GM23338 (cell line): ENCODE measurements at regions not wholly inside any gene's neighbourhood (a gene's known extent, or its start where the extent isn't known, plus 50 kb on each side); places are given as distances from the start of the nearest gene placed in this dataset.
"Not testable (repeated sequence)": the region's sequence is repeated elsewhere in the genome, so short reads cannot be mapped to it uniquely, and the experiment has no call there.

ENCODE experiments used
- CREB1 ChIP-seq: fragments of 250-450 bp; sonication (Bioruptor Pico); IDR thresholded peaks from 2 replicates; pipeline ENCODE4 v1.5.0; 2020; ENCODE audit warnings: low read depth, mild to moderate bottlenecking, moderate library complexity
- EZH2 ChIP-seq: fragments of 200-600 bp; sonication (generic); IDR thresholded peaks from one replicate; pipeline ENCODE4 v1.8.0; 2017; ENCODE audit warnings: antibody characterized with exemption, mild to moderate bottlenecking, low read depth; ENCODE audit not compliant: unreplicated experiment
- EZH2phosphoT487 ChIP-seq: fragments of 200-600 bp; sonication (generic); IDR thresholded peaks from one replicate; pipeline ENCODE4 v1.8.1; 2018; ENCODE audit warnings: antibody characterized with exemption; ENCODE audit not compliant: unreplicated experiment
- JUNB ChIP-seq: IDR thresholded peaks from one replicate; pipeline ENCODE4 v1.6.1; 2016; ENCODE audit warnings: antibody characterized with exemption; ENCODE audit not compliant: unreplicated experiment
- NANOG ChIP-seq: IDR thresholded peaks from 2 replicates; pipeline ENCODE4 v1.6.1; 2016; ENCODE audit warnings: antibody characterized with exemption, borderline replicate concordance
- POLR2AphosphoS5 ChIP-seq: IDR thresholded peaks from 2 replicates; pipeline ENCODE4 v1.6.1; 2016; ENCODE audit warnings: antibody characterized with exemption, low read depth
- STAT1 ChIP-seq: IDR thresholded peaks from one replicate; pipeline ENCODE4 v1.6.1; 2016; ENCODE audit warnings: antibody characterized with exemption; ENCODE audit not compliant: unreplicated experiment
- ZNF114 ChIP-seq: fragments of 250-450 bp; sonication (Bioruptor Pico); IDR thresholded peaks from 2 replicates; pipeline ENCODE4 v1.5.0; 2020; ENCODE audit warnings: mild to moderate bottlenecking, moderate library complexity
- TF ChIP-seq, protein P1 (sequence below), 2 experiments: fragments of 200-600 bp in 1 of 2; sonication (generic) in 1 of 2; conservative IDR thresholded peaks; 2 replicates each; pipeline versions ENCODE4 v1.5.1 to v1.6.1; 2016 to 2017; ENCODE audit warnings: antibody characterized with exemption in 2 of 2, low read depth in 2 of 2, mild to moderate bottlenecking in 2 of 2, moderate library complexity in 1 of 2
- TF ChIP-seq, protein P2 (sequence below): IDR thresholded peaks from one replicate; pipeline ENCODE4 v1.6.1; 2018; ENCODE audit warnings: antibody characterized with exemption; ENCODE audit not compliant: unreplicated experiment
- TF ChIP-seq, protein P3 (sequence below): fragments of 250-450 bp; sonication (Bioruptor Pico); IDR thresholded peaks from 2 replicates; pipeline ENCODE4 v1.5.0; 2020; ENCODE audit warnings: mild to moderate bottlenecking, moderate library complexity
- TF ChIP-seq, protein P4 (sequence below): IDR thresholded peaks from 2 replicates; pipeline ENCODE4 v1.6.1; 2016; ENCODE audit warnings: antibody characterized with exemption

DNA sequence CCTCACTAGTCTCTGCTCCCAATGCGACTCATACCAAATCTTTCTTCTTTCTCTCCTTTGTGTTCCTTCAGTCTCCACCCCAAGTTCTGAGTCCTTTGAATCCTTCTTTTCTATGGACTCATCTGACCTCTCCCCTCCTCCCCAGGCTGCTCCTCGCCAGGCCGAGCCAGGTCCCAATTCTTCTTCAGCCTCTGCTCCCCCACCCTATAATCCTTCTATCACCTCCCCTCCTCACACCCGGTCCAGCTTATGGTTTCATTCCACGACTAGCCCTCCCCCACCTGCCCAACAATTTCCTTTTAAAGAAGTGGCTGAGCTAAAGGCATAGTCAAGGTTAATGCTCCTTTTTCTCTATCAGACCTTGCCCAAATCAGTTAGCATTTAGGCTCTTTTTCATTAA, 518.5 kb downstream of the MATN1 start:
- not testable (repeated sequence) for TF ChIP-seq EZH2, EZH2phosphoT487, POLR2AphosphoS5, CREB1, STAT1, JUNB, ZNF114, NANOG
- TF ChIP-seq, protein P1, sequence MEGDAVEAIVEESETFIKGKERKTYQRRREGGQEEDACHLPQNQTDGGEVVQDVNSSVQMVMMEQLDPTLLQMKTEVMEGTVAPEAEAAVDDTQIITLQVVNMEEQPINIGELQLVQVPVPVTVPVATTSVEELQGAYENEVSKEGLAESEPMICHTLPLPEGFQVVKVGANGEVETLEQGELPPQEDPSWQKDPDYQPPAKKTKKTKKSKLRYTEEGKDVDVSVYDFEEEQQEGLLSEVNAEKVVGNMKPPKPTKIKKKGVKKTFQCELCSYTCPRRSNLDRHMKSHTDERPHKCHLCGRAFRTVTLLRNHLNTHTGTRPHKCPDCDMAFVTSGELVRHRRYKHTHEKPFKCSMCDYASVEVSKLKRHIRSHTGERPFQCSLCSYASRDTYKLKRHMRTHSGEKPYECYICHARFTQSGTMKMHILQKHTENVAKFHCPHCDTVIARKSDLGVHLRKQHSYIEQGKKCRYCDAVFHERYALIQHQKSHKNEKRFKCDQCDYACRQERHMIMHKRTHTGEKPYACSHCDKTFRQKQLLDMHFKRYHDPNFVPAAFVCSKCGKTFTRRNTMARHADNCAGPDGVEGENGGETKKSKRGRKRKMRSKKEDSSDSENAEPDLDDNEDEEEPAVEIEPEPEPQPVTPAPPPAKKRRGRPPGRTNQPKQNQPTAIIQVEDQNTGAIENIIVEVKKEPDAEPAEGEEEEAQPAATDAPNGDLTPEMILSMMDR (conservative IDR thresholded peaks at IDR 0.05; ENCODE audit: low read depth in 2 of 2): not testable (repeated sequence)
- TF ChIP-seq, protein P2, sequence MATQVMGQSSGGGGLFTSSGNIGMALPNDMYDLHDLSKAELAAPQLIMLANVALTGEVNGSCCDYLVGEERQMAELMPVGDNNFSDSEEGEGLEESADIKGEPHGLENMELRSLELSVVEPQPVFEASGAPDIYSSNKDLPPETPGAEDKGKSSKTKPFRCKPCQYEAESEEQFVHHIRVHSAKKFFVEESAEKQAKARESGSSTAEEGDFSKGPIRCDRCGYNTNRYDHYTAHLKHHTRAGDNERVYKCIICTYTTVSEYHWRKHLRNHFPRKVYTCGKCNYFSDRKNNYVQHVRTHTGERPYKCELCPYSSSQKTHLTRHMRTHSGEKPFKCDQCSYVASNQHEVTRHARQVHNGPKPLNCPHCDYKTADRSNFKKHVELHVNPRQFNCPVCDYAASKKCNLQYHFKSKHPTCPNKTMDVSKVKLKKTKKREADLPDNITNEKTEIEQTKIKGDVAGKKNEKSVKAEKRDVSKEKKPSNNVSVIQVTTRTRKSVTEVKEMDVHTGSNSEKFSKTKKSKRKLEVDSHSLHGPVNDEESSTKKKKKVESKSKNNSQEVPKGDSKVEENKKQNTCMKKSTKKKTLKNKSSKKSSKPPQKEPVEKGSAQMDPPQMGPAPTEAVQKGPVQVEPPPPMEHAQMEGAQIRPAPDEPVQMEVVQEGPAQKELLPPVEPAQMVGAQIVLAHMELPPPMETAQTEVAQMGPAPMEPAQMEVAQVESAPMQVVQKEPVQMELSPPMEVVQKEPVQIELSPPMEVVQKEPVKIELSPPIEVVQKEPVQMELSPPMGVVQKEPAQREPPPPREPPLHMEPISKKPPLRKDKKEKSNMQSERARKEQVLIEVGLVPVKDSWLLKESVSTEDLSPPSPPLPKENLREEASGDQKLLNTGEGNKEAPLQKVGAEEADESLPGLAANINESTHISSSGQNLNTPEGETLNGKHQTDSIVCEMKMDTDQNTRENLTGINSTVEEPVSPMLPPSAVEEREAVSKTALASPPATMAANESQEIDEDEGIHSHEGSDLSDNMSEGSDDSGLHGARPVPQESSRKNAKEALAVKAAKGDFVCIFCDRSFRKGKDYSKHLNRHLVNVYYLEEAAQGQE: not testable (repeated sequence)
- TF ChIP-seq, protein P3, sequence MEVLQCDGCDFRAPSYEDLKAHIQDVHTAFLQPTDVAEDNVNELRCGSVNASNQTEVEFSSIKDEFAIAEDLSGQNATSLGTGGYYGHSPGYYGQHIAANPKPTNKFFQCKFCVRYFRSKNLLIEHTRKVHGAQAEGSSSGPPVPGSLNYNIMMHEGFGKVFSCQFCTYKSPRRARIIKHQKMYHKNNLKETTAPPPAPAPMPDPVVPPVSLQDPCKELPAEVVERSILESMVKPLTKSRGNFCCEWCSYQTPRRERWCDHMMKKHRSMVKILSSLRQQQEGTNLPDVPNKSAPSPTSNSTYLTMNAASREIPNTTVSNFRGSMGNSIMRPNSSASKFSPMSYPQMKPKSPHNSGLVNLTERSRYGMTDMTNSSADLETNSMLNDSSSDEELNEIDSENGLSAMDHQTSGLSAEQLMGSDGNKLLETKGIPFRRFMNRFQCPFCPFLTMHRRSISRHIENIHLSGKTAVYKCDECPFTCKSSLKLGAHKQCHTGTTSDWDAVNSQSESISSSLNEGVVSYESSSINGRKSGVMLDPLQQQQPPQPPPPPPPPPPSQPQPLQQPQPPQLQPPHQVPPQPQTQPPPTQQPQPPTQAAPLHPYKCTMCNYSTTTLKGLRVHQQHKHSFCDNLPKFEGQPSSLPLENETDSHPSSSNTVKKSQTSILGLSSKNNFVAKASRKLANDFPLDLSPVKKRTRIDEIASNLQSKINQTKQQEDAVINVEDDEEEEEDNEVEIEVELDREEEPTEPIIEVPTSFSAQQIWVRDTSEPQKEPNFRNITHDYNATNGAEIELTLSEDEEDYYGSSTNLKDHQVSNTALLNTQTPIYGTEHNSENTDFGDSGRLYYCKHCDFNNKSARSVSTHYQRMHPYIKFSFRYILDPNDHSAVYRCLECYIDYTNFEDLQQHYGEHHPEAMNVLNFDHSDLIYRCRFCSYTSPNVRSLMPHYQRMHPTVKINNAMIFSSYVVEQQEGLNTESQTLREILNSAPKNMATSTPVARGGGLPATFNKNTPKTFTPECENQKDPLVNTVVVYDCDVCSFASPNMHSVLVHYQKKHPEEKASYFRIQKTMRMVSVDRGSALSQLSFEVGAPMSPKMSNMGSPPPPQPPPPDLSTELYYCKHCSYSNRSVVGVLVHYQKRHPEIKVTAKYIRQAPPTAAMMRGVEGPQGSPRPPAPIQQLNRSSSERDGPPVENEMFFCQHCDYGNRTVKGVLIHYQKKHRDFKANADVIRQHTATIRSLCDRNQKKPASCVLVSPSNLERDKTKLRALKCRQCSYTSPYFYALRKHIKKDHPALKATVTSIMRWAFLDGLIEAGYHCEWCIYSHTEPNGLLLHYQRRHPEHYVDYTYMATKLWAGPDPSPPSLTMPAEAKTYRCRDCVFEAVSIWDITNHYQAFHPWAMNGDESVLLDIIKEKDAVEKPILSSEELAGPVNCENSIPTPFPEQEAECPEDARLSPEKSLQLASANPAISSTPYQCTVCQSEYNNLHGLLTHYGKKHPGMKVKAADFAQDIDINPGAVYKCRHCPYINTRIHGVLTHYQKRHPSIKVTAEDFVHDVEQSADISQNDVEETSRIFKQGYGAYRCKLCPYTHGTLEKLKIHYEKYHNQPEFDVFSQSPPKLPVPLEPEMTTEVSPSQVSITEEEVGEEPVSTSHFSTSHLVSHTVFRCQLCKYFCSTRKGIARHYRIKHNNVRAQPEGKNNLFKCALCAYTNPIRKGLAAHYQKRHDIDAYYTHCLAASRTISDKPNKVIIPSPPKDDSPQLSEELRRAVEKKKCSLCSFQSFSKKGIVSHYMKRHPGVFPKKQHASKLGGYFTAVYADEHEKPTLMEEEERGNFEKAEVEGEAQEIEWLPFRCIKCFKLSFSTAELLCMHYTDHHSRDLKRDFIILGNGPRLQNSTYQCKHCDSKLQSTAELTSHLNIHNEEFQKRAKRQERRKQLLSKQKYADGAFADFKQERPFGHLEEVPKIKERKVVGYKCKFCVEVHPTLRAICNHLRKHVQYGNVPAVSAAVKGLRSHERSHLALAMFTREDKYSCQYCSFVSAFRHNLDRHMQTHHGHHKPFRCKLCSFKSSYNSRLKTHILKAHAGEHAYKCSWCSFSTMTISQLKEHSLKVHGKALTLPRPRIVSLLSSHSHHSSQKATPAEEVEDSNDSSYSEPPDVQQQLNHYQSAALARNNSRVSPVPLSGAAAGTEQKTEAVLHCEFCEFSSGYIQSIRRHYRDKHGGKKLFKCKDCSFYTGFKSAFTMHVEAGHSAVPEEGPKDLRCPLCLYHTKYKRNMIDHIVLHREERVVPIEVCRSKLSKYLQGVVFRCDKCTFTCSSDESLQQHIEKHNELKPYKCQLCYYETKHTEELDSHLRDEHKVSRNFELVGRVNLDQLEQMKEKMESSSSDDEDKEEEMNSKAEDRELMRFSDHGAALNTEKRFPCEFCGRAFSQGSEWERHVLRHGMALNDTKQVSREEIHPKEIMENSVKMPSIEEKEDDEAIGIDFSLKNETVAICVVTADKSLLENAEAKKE (CRISPR knock-in tag): not testable (repeated sequence)
- TF ChIP-seq, protein P4, sequence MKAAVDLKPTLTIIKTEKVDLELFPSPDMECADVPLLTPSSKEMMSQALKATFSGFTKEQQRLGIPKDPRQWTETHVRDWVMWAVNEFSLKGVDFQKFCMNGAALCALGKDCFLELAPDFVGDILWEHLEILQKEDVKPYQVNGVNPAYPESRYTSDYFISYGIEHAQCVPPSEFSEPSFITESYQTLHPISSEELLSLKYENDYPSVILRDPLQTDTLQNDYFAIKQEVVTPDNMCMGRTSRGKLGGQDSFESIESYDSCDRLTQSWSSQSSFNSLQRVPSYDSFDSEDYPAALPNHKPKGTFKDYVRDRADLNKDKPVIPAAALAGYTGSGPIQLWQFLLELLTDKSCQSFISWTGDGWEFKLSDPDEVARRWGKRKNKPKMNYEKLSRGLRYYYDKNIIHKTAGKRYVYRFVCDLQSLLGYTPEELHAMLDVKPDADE: not testable (repeated sequence)
